Smooth muscle cell (in vitro differentiated cells): ENCODE measurements at regions not wholly inside any gene's neighbourhood (a gene's known extent, or its start where the extent isn't known, plus 50 kb on each side); places are given as distances from the start of the nearest gene placed in this dataset.

Experiments
- DNase-seq: peaks from one replicate; lab custom pipeline; 2025; ENCODE audit not compliant: unreplicated experiment; lab: John Stamatoyannopoulos, UW
- H2AFZ ChIP-seq: fragments of 200-600 bp; sonication (generic); 2 replicates; pipeline ENCODE4 v1.6.0; 2016; ENCODE audit warnings: antibody characterized with exemption, low read depth, mild to moderate bottlenecking
- H3F3A ChIP-seq: fragments of 200-600 bp; sonication (generic); 2 replicates; pipeline ENCODE4 v1.6.0; 2017; ENCODE audit warnings: antibody characterized with exemption, low read depth
- H3K27ac ChIP-seq: fragments of 200-600 bp; sonication (generic); 2 replicates; pipeline ENCODE4 v1.5.1; 2016; ENCODE audit warnings: low read depth, mild to moderate bottlenecking
- H3K27me3 ChIP-seq: fragments of 200-600 bp; sonication (generic); 2 replicates; pipeline ENCODE4 v1.6.1; 2016; ENCODE audit warnings: low read depth, mild to moderate bottlenecking
- H3K36me3 ChIP-seq: fragments of 200-600 bp; sonication (generic); 2 replicates; pipeline ENCODE4 v1.5.1; 2016; ENCODE audit warnings: low read depth
- H3K4me1 ChIP-seq: fragments of 200-600 bp; sonication (generic); 2 replicates; pipeline ENCODE4 v1.5.1; 2016; ENCODE audit warnings: low read depth
- H3K4me2 ChIP-seq: fragments of 200-600 bp; sonication (generic); 2 replicates; pipeline ENCODE4 v1.6.0; 2016; ENCODE audit warnings: mild to moderate bottlenecking
- H3K4me3 ChIP-seq: fragments of 200-600 bp; sonication (generic); 2 replicates; pipeline ENCODE4 v1.5.1; 2016; ENCODE audit warnings: mild to moderate bottlenecking
- H3K79me2 ChIP-seq: fragments of 200-600 bp; sonication (generic); 2 replicates; pipeline ENCODE4 v1.6.0; 2016; ENCODE audit warnings: low read depth, mild to moderate bottlenecking
- H3K9ac ChIP-seq: fragments of 200-600 bp; sonication (generic); 2 replicates; pipeline ENCODE4 v1.6.0; 2016; ENCODE audit warnings: low read depth
- H3K9me3 ChIP-seq: fragments of 200-600 bp; sonication (generic); replicated peaks from 2 replicates; pipeline ENCODE4 v1.5.1; 2016; ENCODE audit warnings: low read depth
- H4K20me1 ChIP-seq: fragments of 200-600 bp; sonication (generic); 2 replicates; pipeline ENCODE4 v1.6.0; 2016; ENCODE audit warnings: low read depth
- CTCF ChIP-seq: fragments of 200-600 bp; sonication (generic); IDR thresholded peaks from 2 replicates; pipeline ENCODE4 v1.5.1; 2017; ENCODE audit warnings: borderline replicate concordance, mild to moderate bottlenecking, antibody characterized with exemption; ENCODE audit not compliant: insufficient read depth, poor library complexity, severe bottlenecking
- WGBS: methylation state at CpG from one replicate; pipeline ENCODE4 v1.1.7; 2016; ENCODE audit warnings: low lambda C conversion rate; 5-methylcytosine and 5-hydroxymethylcytosine counted together

- no peak overlapping the region for H3K4me2 ChIP-seq
- H4K20me1 ChIP-seq, result no peaks in the 10 kb centered on the region
- H3K9ac ChIP-seq, result no peak overlapping the region
- no peak for DNase-seq
- H3F3A ChIP-seq, result no peaks in the 10 kb centered on the region
- no peaks in the 10 kb centered on the region for H3K79me2 ChIP-seq
- H3K36me3 ChIP-seq, result no peaks in the 10 kb centered on the region
- H3K4me1 ChIP-seq, result peaks cover 12% of the 10 kb centered on the region
- WGBS, result 25% methylated on average over 3 of the region's 3 CpGs
- TF ChIP-seq CTCF, result no peak
- no peak overlapping the region for H3K27ac ChIP-seq
- H3K27me3 ChIP-seq, result no peaks in the 10 kb centered on the region
- H3K4me3 ChIP-seq, result no peak overlapping the region
- no peaks in the 10 kb centered on the region for H3K9me3 ChIP-seq
- H2AFZ ChIP-seq, result no peak overlapping the region
These were observed 302.8 kb upstream of the NCAM1 start for GRCh38 chr11:112658431-112658878.

GRCh38 chr11:112661146-112661545, 300.1 kb upstream of the NCAM1 start:
- Histone ChIP-seq H3F3A (no peaks in the 10 kb centered on the region), H3K9me3 (no peaks in the 10 kb centered on the region), H3K79me2 (no peaks in the 10 kb centered on the region), H3K27me3 (no peaks in the 10 kb centered on the region), H3K36me3 (no peaks in the 10 kb centered on the region), H3K4me3 (no peak overlapping the region), H4K20me1 (no peaks in the 10 kb centered on the region), H3K4me1 (peaks cover 3% of the 10 kb centered on the region), H3K9ac (no peak overlapping the region), H2AFZ (no peak overlapping the region), H3K4me2 (no peak overlapping the region), H3K27ac (no peak overlapping the region)
- no peak for TF ChIP-seq CTCF
- 90% methylated on average over 1 of the region's 1 CpG for WGBS
- DNase-seq, result no peak

- Histone ChIP-seq H3K9ac (no peak overlapping the region), H3F3A (no peaks in the 10 kb centered on the region), H3K4me1 (peaks cover 3% of the 10 kb centered on the region), H3K27me3 (no peaks in the 10 kb centered on the region), H4K20me1 (no peaks in the 10 kb centered on the region), H3K9me3 (no peaks in the 10 kb centered on the region), H2AFZ (no peak overlapping the region), H3K27ac (no peak overlapping the region), H3K4me2 (no peak overlapping the region), H3K79me2 (no peaks in the 10 kb centered on the region), H3K36me3 (no peaks in the 10 kb centered on the region), H3K4me3 (no peak overlapping the region)
- no peak for DNase-seq
- 93% methylated on average over 4 of the region's 4 CpGs for WGBS
- no peak for TF ChIP-seq CTCF
These were observed 299.6 kb upstream of the NCAM1 start for GRCh38 chr11:112661571-112661970.

DNA sequence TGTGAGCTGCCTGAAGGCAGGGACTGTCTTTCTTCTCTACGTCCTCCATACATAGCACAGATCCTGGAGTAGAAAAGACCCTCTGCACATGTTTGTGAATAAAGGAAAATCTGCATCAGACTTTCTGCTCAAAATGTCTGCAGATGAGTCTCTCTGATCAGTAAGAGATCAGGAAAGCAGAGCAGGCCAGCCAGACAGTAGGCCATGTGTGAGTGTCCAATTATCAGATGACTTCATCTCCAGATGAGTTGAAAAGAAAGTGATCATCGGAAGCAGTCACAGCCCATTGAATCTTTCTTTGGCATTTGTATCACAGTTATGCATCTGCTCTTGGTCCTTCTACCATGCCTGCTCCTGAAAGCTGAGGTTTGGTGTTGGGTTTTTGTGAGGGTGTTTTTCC, 298.7 kb upstream of the NCAM1 start:
- Histone ChIP-seq H3K4me3 (no peak overlapping the region), H3K36me3 (no peaks in the 10 kb centered on the region), H3K79me2 (no peaks in the 10 kb centered on the region), H2AFZ (no peak overlapping the region), H3F3A (no peaks in the 10 kb centered on the region), H4K20me1 (no peaks in the 10 kb centered on the region), H3K9ac (no peak overlapping the region), H3K27ac (no peak overlapping the region), H3K27me3 (no peaks in the 10 kb centered on the region), H3K4me2 (no peak overlapping the region), H3K9me3 (no peaks in the 10 kb centered on the region), H3K4me1 (peaks cover 3% of the 10 kb centered on the region)
- TF ChIP-seq CTCF, result no peak
- 88% methylated on average over 2 of the region's 2 CpGs for WGBS
- DNase-seq, result no peak
